Left ventricle myocardium superior (tissue), 1 donor: ENCODE measurements at regions not wholly inside any gene's neighbourhood (a gene's known extent, or its start where the extent isn't known, plus 50 kb on each side); places are given as distances from the start of the nearest gene placed in this dataset.

Experiments used
- ATAC-seq: fragments of 200-7000 bp; cut with Tn5 transposase; one replicate; pipeline ENCODE4 v1.9.1; 2020; ENCODE audit warnings: mild to moderate bottlenecking, moderate library complexity
- DNase-seq: peaks from one replicate; pipeline ENCODE4 v3.0.0-alpha.2; 2020
- intact Hi-C: fragments of 100-400 bp; cut with micrococcal nuclease; formaldehyde crosslinking; loops from one replicate; pipeline ENCODE4 v1.11.0; 2022
- donor health status: DM: no; HTN: yes; CAD: no; lungs with severe emphysema.

GRCh38 chr3:14346642-14347041 is 55.8 kb upstream of the SLC6A6 start:
- intact Hi-C loops: no loop called here
- DNase-seq (no peak), ATAC-seq (no peak)

GRCh38 chr3:14347110-14347509 is 55.3 kb upstream of the SLC6A6 start:
- intact Hi-C loops: no loop called here
- no peak for DNase-seq

DNA sequence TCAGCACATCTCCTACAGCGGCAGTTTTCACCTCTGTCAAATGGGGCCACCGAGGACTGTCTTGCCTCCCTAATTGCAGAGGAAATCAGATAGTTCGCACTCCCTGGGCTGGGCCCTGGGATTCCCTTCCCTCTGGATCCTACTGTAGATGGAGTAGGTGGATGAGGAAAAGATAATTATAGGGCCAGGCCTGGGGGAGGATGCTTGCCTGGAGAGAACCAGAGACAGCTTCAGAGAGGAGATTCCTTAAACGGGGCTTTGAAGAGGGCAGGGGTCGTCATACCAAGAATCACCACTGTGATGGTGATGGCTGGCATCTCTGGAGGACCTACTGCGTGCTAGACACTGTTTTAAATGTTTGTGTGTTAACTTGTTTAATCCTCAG is 50.8 kb upstream of the SLC6A6 start:
- intact Hi-C loops: no loop called here
- ATAC-seq: no peak
- no peak for DNase-seq

More at GRCh38 chr3:14347110-14347509, 55.3 kb upstream of the SLC6A6 start:
- no peak for ATAC-seq

DNA sequence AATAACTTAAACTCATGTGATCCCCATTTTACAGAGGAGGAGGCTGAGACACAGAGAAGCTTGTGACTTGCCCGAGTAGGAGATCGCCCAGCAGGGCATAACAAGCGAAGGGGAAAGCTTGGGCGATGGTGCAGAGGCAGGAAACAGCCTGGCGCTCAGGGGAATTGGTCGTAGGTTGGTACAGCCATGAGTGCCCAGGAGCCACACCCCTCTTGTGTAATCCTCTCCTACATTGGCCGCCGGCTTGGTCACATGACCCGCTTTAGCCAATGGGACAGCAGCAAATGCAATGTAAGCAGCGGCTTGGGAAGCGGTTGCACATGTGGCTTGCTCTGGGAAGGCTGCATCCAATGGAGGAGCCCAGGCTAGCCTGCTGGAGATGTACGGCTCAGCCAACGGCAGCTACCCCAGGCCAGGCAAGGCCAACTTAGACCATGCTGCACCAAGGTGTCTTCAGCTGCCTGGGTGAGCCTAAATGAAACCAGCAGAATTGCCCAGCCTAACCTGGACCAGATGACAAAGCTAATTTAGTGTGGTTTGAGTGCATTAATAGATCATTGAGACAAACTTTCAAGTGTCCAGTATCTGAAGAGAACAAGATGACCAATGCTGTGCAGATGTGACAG is 50.3 kb upstream of the SLC6A6 start:
- ATAC-seq: no peak
- intact Hi-C loops: no loop called here
- no peak for DNase-seq
